ENCODE measurements at regions not wholly inside any gene's neighbourhood (a gene's known extent, or its start where the extent isn't known, plus 50 kb on each side); places are given as distances from the start of the nearest gene placed in this dataset.
A peak's percentile ranks its signal among the peaks of the same experiment; 100 is the strongest.

GRCh38 chr5:145531038-145531734 lies 304.0 kb downstream of the PRELID2 start:
- H3K27ac ChIP-seq (ENCODE audit: low read depth, low read length): no peak overlapping the region
- FAIRE-seq: peak; percentile 80
- DNase-seq (ENCODE audit: low read depth): peak; percentile 84

GRCh38 chr5:145521523-145521922 lies 313.6 kb downstream of the PRELID2 start:
- no peak overlapping the region for H2AFZ ChIP-seq (ENCODE audit: low read depth, low read length)
- no peaks in the 10 kb centered on the region for H3K4me1 Mint-ChIP-seq (ENCODE audit: low read depth, unreplicated experiment)
- H3K27ac ChIP-seq (ENCODE audit: low read depth, low read length): no peak overlapping the region
- no peaks in the 10 kb centered on the region for H3K79me2 ChIP-seq (ENCODE audit: insufficient read depth, low read length)
- TF ChIP-seq EZH2 (IDR thresholded peaks at IDR 0.05; ENCODE audit: insufficient read depth, low read length): no peak
- TF ChIP-seq CTCF (IDR thresholded peaks at IDR 0.05; ENCODE audit: insufficient read depth, low read depth, low read length): no peak
- no peaks in the 10 kb centered on the region for H3K4me1 ChIP-seq (ENCODE audit: insufficient read depth, low read length)
- peaks cover 2% of the 10 kb centered on the region for H3K9me3 Mint-ChIP-seq (ENCODE audit: unreplicated experiment)
- H4K20me1 ChIP-seq (ENCODE audit: insufficient read depth, low read length): no peaks in the 10 kb centered on the region
- no peak overlapping the region for H3K4me3 Mint-ChIP-seq (ENCODE audit: unreplicated experiment)
- H3K27me3 ChIP-seq (ENCODE audit: insufficient read depth, low read length): no peaks in the 10 kb centered on the region
- no peak overlapping the region for H3K27ac Mint-ChIP-seq (ENCODE audit: unreplicated experiment)
- H3K36me3 ChIP-seq (ENCODE audit: insufficient read depth, low read length): no peaks in the 10 kb centered on the region
- no peaks in the 10 kb centered on the region for H3K27me3 Mint-ChIP-seq (ENCODE audit: low read depth, unreplicated experiment)
- FAIRE-seq (no peak), DNase-seq (ENCODE audit: low read depth) (no peak)
- no peaks in the 10 kb centered on the region for H3K9me3 ChIP-seq (ENCODE audit: insufficient read depth, low read depth, low read length)
- no peak overlapping the region for H3K9ac ChIP-seq (ENCODE audit: low read length)
- no peaks in the 10 kb centered on the region for H3K36me3 Mint-ChIP-seq (ENCODE audit: low read depth, unreplicated experiment)
- no peak overlapping the region for H3K4me2 ChIP-seq (ENCODE audit: low read length)
- no peak overlapping the region for H3K4me3 ChIP-seq (ENCODE audit: insufficient read depth, low read depth, low read length)

More at GRCh38 chr5:145531038-145531734, 304.0 kb downstream of the PRELID2 start:
- H4K20me1 ChIP-seq (ENCODE audit: insufficient read depth, low read length): no peaks in the 10 kb centered on the region
- H3K79me2 ChIP-seq (ENCODE audit: insufficient read depth, low read length): no peaks in the 10 kb centered on the region
- H3K36me3 ChIP-seq (ENCODE audit: insufficient read depth, low read length): no peaks in the 10 kb centered on the region
- no peak for TF ChIP-seq EZH2 (IDR thresholded peaks at IDR 0.05; ENCODE audit: insufficient read depth, low read length)
- no peak for TF ChIP-seq CTCF (IDR thresholded peaks at IDR 0.05; ENCODE audit: insufficient read depth, low read depth, low read length)
- no peak overlapping the region for H3K9ac ChIP-seq (ENCODE audit: low read length)
- H3K27me3 Mint-ChIP-seq (ENCODE audit: low read depth, unreplicated experiment): no peaks in the 10 kb centered on the region
- H3K4me1 ChIP-seq (ENCODE audit: insufficient read depth, low read length): peaks cover 7% of the 10 kb centered on the region
- no peak overlapping the region for H3K4me3 ChIP-seq (ENCODE audit: insufficient read depth, low read depth, low read length)
- peaks cover 23% of the 10 kb centered on the region for H3K4me1 Mint-ChIP-seq (ENCODE audit: low read depth, unreplicated experiment)
- H3K9me3 Mint-ChIP-seq (ENCODE audit: unreplicated experiment): no peaks in the 10 kb centered on the region
- no peaks in the 10 kb centered on the region for H3K9me3 ChIP-seq (ENCODE audit: insufficient read depth, low read depth, low read length)
- H3K27me3 ChIP-seq (ENCODE audit: insufficient read depth, low read length): no peaks in the 10 kb centered on the region
- H3K4me3 Mint-ChIP-seq (ENCODE audit: unreplicated experiment): no peak overlapping the region
- peak overlapping the region; percentile 93 for H3K27ac Mint-ChIP-seq (ENCODE audit: unreplicated experiment)
- peak overlapping the region; percentile 34 for H3K4me2 ChIP-seq (ENCODE audit: low read length)
- no peaks in the 10 kb centered on the region for H3K36me3 Mint-ChIP-seq (ENCODE audit: low read depth, unreplicated experiment)
- peak overlapping the region; percentile 15 for H2AFZ ChIP-seq (ENCODE audit: low read depth, low read length)

- no peaks in the 10 kb centered on the region for H3K27me3 ChIP-seq (ENCODE audit: insufficient read depth, low read length)
- no peak overlapping the region for H3K27ac ChIP-seq (ENCODE audit: low read depth, low read length)
- H4K20me1 ChIP-seq (ENCODE audit: insufficient read depth, low read length): no peaks in the 10 kb centered on the region
- Mint-ChIP-seq H3K9me3 (ENCODE audit: unreplicated experiment) (peaks cover 2% of the 10 kb centered on the region), H3K36me3 (ENCODE audit: low read depth, unreplicated experiment) (no peaks in the 10 kb centered on the region), H3K4me1 (ENCODE audit: low read depth, unreplicated experiment) (no peaks in the 10 kb centered on the region), H3K27me3 (ENCODE audit: low read depth, unreplicated experiment) (no peaks in the 10 kb centered on the region), H3K27ac (ENCODE audit: unreplicated experiment) (no peak overlapping the region), H3K4me3 (ENCODE audit: unreplicated experiment) (no peak overlapping the region)
- no peaks in the 10 kb centered on the region for H3K36me3 ChIP-seq (ENCODE audit: insufficient read depth, low read length)
- H3K4me2 ChIP-seq (ENCODE audit: low read length): no peak overlapping the region
- H3K4me3 ChIP-seq (ENCODE audit: insufficient read depth, low read depth, low read length): no peak overlapping the region
- no peaks in the 10 kb centered on the region for H3K9me3 ChIP-seq (ENCODE audit: insufficient read depth, low read depth, low read length)
- TF ChIP-seq EZH2 (IDR thresholded peaks at IDR 0.05; ENCODE audit: insufficient read depth, low read length): no peak
- no peak for TF ChIP-seq CTCF (IDR thresholded peaks at IDR 0.05; ENCODE audit: insufficient read depth, low read depth, low read length)
- H2AFZ ChIP-seq (ENCODE audit: low read depth, low read length): no peak overlapping the region
- DNase-seq (ENCODE audit: low read depth) (no peak), FAIRE-seq (no peak)
- no peaks in the 10 kb centered on the region for H3K4me1 ChIP-seq (ENCODE audit: insufficient read depth, low read length)
- H3K9ac ChIP-seq (ENCODE audit: low read length): no peak overlapping the region
- no peaks in the 10 kb centered on the region for H3K79me2 ChIP-seq (ENCODE audit: insufficient read depth, low read length)
Measured at GRCh38 chr5:145521066-145521465, 314.1 kb downstream of the PRELID2 start.

All from astrocyte (in vitro differentiated cells and primary cell).